H1 (cell line): ENCODE measurements at regions not wholly inside any gene's neighbourhood (a gene's known extent, or its start where the extent isn't known, plus 50 kb on each side); places are given as distances from the start of the nearest gene placed in this dataset.

Experiments
- CTCF ChIA-PET: fragments of 300-600 bp; sonication (Branson Sonifier 250); formaldehyde crosslinking; loops from one replicate; lab custom pipeline; 2021; ENCODE audit not compliant: partially characterized antibody; lab: Charles Lee
- POLR2A ChIA-PET: fragments of 300-600 bp; sonication (Branson Sonifier 250); formaldehyde crosslinking; loops from one replicate; lab custom pipeline; 2021; ENCODE audit warnings: inconsistent platforms; ENCODE audit not compliant: partially characterized antibody; lab: Charles Lee
- DNase-seq, 2 experiments: peaks; one replicate each; pipeline versions ENCODE4 v3.0.0 to v3.0.0-alpha.2; 2010 to 2022; ENCODE audit warnings: low spot score in 2 of 2, low read depth in 1 of 2, mixed read lengths in 1 of 2
- FAIRE-seq: peaks from 2 replicates; lab custom pipeline; 2011; peaks lifted over from hg19 to GRCh38; lab: Jason Lieb, UNC
- H2AFZ ChIP-seq: 2 replicates; pipeline ENCODE4 v1.8.1; 2012; ENCODE audit warnings: low read length, inconsistent platforms
- H2AK5ac ChIP-seq: 2 replicates; pipeline ENCODE4 v1.6.1; 2013; ENCODE audit warnings: low read depth, low read length
- H2BK120ac ChIP-seq: replicated peaks from 2 replicates; pipeline ENCODE3; 2013; ENCODE audit warnings: low read depth, low read length, inconsistent platforms
- H2BK12ac ChIP-seq: 2 replicates; pipeline ENCODE4 v1.6.1; 2013; ENCODE audit warnings: low read depth, low read length
- H2BK15ac ChIP-seq: 2 replicates; pipeline ENCODE4 v1.6.1; 2013; ENCODE audit warnings: low read length
- H2BK20ac ChIP-seq: 2 replicates; pipeline ENCODE4 v1.6.1; 2013; ENCODE audit warnings: low read length
- H2BK5ac ChIP-seq: 2 replicates; pipeline ENCODE4 v1.6.1; 2013; ENCODE audit warnings: low read depth, low read length
- H3K14ac ChIP-seq: 2 replicates; pipeline ENCODE4 v1.6.1; 2013; ENCODE audit warnings: inconsistent platforms; ENCODE audit not compliant: insufficient read length
- H3K18ac ChIP-seq: 2 replicates; pipeline ENCODE4 v1.6.1; 2013; ENCODE audit warnings: low read length; ENCODE audit errors: extremely low read depth
- H3K23ac ChIP-seq: 2 replicates; pipeline ENCODE4 v1.6.1; 2013; ENCODE audit warnings: inconsistent platforms; ENCODE audit not compliant: insufficient read length
- H3K23me2 ChIP-seq: 2 replicates; pipeline ENCODE4 v1.6.1; 2013; ENCODE audit warnings: low read depth, low read length
- H3K27ac ChIP-seq: 2 replicates; pipeline ENCODE4 v1.6.1; 2011; ENCODE audit warnings: low read depth, low read length, inconsistent platforms
- H3K27me3 ChIP-seq, 4 experiments: replicated peaks in 1 of 4; 1 replicate in 1 of 4; 2 replicates in 3 of 4; pipeline versions ENCODE4 v1.6.1 to v1.8.1; 2011 to 2013; ENCODE audit warnings: low read length in 3 of 4, mild to moderate bottlenecking in 3 of 4, inconsistent platforms in 2 of 4, mixed read lengths in 2 of 4, moderate library complexity in 1 of 4; ENCODE audit not compliant: control insufficient read depth in 3 of 4, insufficient read depth in 3 of 4; ENCODE audit errors: extremely low read depth in 1 of 4
- H3K36me3 ChIP-seq, 4 experiments: 2 replicates each; pipeline versions ENCODE4 v1.6.1 to v1.8.1; 2011 to 2013; ENCODE audit warnings: mild to moderate bottlenecking in 4 of 4, low read length in 3 of 4, moderate library complexity in 2 of 4, control low read depth in 1 of 4, inconsistent platforms in 1 of 4; ENCODE audit not compliant: insufficient read depth in 4 of 4, control insufficient read depth in 2 of 4
- H3K4ac ChIP-seq: replicated peaks from 2 replicates; pipeline ENCODE3; 2013; ENCODE audit warnings: low read length, low read depth, mixed read lengths, inconsistent platforms; ENCODE audit not compliant: insufficient read length
- H3K4me1 ChIP-seq, 4 experiments: replicated peaks in 1 of 4; 1 replicate in 1 of 4; 2 replicates in 3 of 4; pipeline versions ENCODE4 v1.6.1 to v1.8.1; 2011 to 2013; ENCODE audit warnings: low read length in 3 of 4, inconsistent platforms in 2 of 4, mixed read lengths in 1 of 4; ENCODE audit not compliant: insufficient read depth in 4 of 4, control insufficient read depth in 3 of 4
- H3K4me2 ChIP-seq, 2 experiments: 2 replicates each; pipeline versions ENCODE4 v1.6.1 to v1.8.1; 2011 to 2013; ENCODE audit warnings: low read depth in 2 of 2, low read length in 2 of 2, control low read depth in 1 of 2, inconsistent platforms in 1 of 2, mild to moderate bottlenecking in 1 of 2; ENCODE audit not compliant: insufficient read depth in 1 of 2
- H3K4me3 ChIP-seq, 4 experiments: fragments of 200-600, 300-600 bp in 1 of 4; sonication (generic), shearing (Covaris generic), sonication (Bioruptor Twin) in 1 of 4; 2 replicates each; pipeline versions ENCODE4 v1.5.1 to v1.8.1; 2011 to 2016; ENCODE audit warnings: low read length in 4 of 4, low read depth in 3 of 4, control low read depth in 2 of 4, inconsistent platforms in 2 of 4, mild to moderate bottlenecking in 2 of 4, mixed read lengths in 1 of 4, moderate library complexity in 1 of 4; ENCODE audit not compliant: insufficient read depth in 2 of 4; ENCODE audit errors: extremely low read depth in 1 of 4
- H3K56ac ChIP-seq: replicated peaks from 2 replicates; pipeline ENCODE3; 2013; ENCODE audit warnings: low read depth, mild to moderate bottlenecking, mixed read lengths, low read length, inconsistent platforms; ENCODE audit not compliant: insufficient read length
- H3K79me1 ChIP-seq: 2 replicates; pipeline ENCODE4 v1.6.1; 2013; ENCODE audit warnings: low read depth, low read length, control low read depth
- H3K79me2 ChIP-seq, 2 experiments: 2 replicates each; pipeline versions ENCODE4 v1.6.1 to v1.8.1; 2012 to 2013; ENCODE audit warnings: low read length in 2 of 2, mild to moderate bottlenecking in 2 of 2, inconsistent platforms in 1 of 2; ENCODE audit not compliant: insufficient read depth in 2 of 2, control insufficient read depth in 1 of 2
- H3K9ac ChIP-seq, 4 experiments: replicated peaks in 1 of 4; 1 replicate in 1 of 4; 2 replicates in 3 of 4; pipeline versions ENCODE4 v1.6.1 to v1.8.1; 2011 to 2013; ENCODE audit warnings: low read depth in 3 of 4, low read length in 3 of 4, control low read depth in 2 of 4, mild to moderate bottlenecking in 2 of 4, moderate library complexity in 2 of 4, inconsistent platforms in 1 of 4; ENCODE audit errors: extremely low read depth in 1 of 4
- H3K9me3 ChIP-seq, 2 experiments: 2 replicates each; pipeline versions ENCODE4 v1.6.1 to v1.8.1; 2012 to 2013; ENCODE audit warnings: mild to moderate bottlenecking in 2 of 2, moderate library complexity in 2 of 2, control low read depth in 1 of 2, inconsistent platforms in 1 of 2, low read depth in 1 of 2, low read length in 1 of 2, mixed read lengths in 1 of 2; ENCODE audit not compliant: insufficient read depth in 2 of 2
- H4K20me1 ChIP-seq, 2 experiments: replicated peaks in 1 of 2; 2 replicates each; pipeline versions ENCODE3 to v1.8.1; 2011 to 2013; ENCODE audit warnings: inconsistent platforms in 2 of 2, low read length in 2 of 2, mild to moderate bottlenecking in 1 of 2; ENCODE audit not compliant: insufficient read depth in 2 of 2, control insufficient read depth in 1 of 2
- H4K5ac ChIP-seq: 2 replicates; pipeline ENCODE4 v1.6.1; 2013; ENCODE audit warnings: low read length, low read depth, mixed read lengths, inconsistent platforms; ENCODE audit not compliant: insufficient read length
- H4K8ac ChIP-seq: 2 replicates; pipeline ENCODE4 v1.8.0; 2013; ENCODE audit warnings: mild to moderate bottlenecking, moderate library complexity, low read length, inconsistent platforms; ENCODE audit not compliant: insufficient read depth; ENCODE audit errors: extremely low read depth
- H4K91ac ChIP-seq: replicated peaks from 2 replicates; pipeline ENCODE3; 2013; ENCODE audit warnings: low read length, mixed read lengths, inconsistent platforms; ENCODE audit not compliant: insufficient read length
- ASH2L ChIP-seq: fragments of 200-600, 300-600 bp; sonication (generic); IDR thresholded peaks from one replicate; pipeline ENCODE4 v1.7.1; 2017; ENCODE audit warnings: low read length
- EP300 ChIP-seq, 2 experiments: IDR thresholded peaks; 1 replicate in 1 of 2; 2 replicates in 1 of 2; pipeline ENCODE4 v1.6.1; 2011 to 2012; ENCODE audit warnings: low read depth in 2 of 2, low read length in 2 of 2, mild to moderate bottlenecking in 2 of 2, borderline replicate concordance in 1 of 2, inconsistent platforms in 1 of 2, moderate library complexity in 1 of 2
- HDAC2 ChIP-seq, 2 experiments: fragments of 300-600 bp in 1 of 2; sonication (generic) in 1 of 2; IDR thresholded peaks; 2 replicates each; pipeline ENCODE4 v1.6.1; 2011 to 2012; ENCODE audit warnings: low read depth in 2 of 2, low read length in 2 of 2, mild to moderate bottlenecking in 2 of 2, moderate library complexity in 2 of 2, borderline replicate concordance in 1 of 2, inconsistent platforms in 1 of 2
- WGBS, 2 experiments: shearing (Covaris generic) in 1 of 2; methylation state at CpG; one replicate each; pipeline versions ENCODE4 v1.1.6 to v1.1.7; 2013 to 2015; ENCODE audit warnings: low lambda C conversion rate in 2 of 2, mixed read lengths in 2 of 2, inconsistent platforms in 1 of 2, low coverage in 1 of 2, missing lambda C conversion rate in 1 of 2; ENCODE audit not compliant: insufficient replicate concordance in 2 of 2, insufficient coverage in 1 of 2, insufficient read length in 1 of 2; ENCODE audit errors: extremely low coverage in 1 of 2, missing lambda C conversion rate in 1 of 2; 5-methylcytosine and 5-hydroxymethylcytosine counted together

DNA sequence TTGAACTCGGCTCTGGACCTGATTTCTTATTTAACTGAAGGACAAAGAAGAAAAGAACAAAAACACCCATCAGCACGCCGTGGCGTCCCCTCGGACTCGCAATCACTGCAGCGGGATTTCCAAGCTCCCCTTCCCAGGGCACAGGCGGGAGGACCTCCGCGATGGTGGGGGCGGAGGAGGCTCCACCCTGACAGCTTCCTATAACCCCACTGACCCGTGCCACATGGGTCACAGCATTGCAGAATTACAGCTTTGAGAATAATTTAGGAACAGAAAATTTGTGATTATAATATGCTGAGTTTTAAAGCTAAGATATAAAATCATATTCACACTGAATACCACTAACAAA, 129.7 kb upstream of the SEC61G start:
- Histone ChIP-seq H3K36me3 (no peaks in the 10 kb centered on the region), H3K4me3 (peak overlapping the region; percentile 34 to 57 (median 50); a peak in 7 of 8 replicates), H3K9ac (peak overlapping the region in 1 of 4 experiments; percentile 33; a peak in 1 of 7 replicates), H3K4me2 (peak overlapping the region; percentile 80 to 88), H2BK120ac (no peak overlapping the region), H4K5ac (no peak overlapping the region), H2BK12ac (no peak overlapping the region), H3K27ac (no peak overlapping the region), H3K56ac (no peak overlapping the region), H3K14ac (no peak overlapping the region), H2BK20ac (no peak overlapping the region), H4K8ac (no peak overlapping the region), H2BK15ac (no peak overlapping the region), H3K79me2 (no peaks in the 10 kb centered on the region), H2AK5ac (no peak overlapping the region), H3K18ac (no peak overlapping the region), H2BK5ac (no peak overlapping the region), H2AFZ (peak overlapping the region; percentile 54; the same call in 1 of the 2 replicates), H3K23ac (no peak overlapping the region), H3K27me3 (peaks cover 1 to 6% (median 3%) of the 10 kb centered on the region in 4 experiments; a peak in 3 of 7 replicates), H3K4ac (no peak overlapping the region), H3K4me1 (no peaks in the 10 kb centered on the region; a peak in 1 of 7 replicates), H3K79me1 (no peaks in the 10 kb centered on the region), H3K23me2 (peaks cover 7% of the 10 kb centered on the region), H4K20me1 (no peaks in the 10 kb centered on the region), H4K91ac (no peak overlapping the region), H3K9me3 (no peaks in the 10 kb centered on the region)
- CTCF ChIA-PET, result interaction anchor here (1.0 to 1.6 kb wide), 3 partner anchors 11 to 366 kb away, joined by 3 to 4 read pairs (median 3); no protein-coding TSS in a partner anchor
- DNase-seq (no peak), FAIRE-seq (no peak)
- WGBS, 2 experiments, result 17% methylated on average over 12 of the region's 12 CpGs; no CpG with 5 or more reads in 1 of the 2 experiments
- POLR2A ChIA-PET, result no interaction called here
- TF ChIP-seq EP300 (IDR thresholded peaks at IDR 0.05; ENCODE audit: borderline replicate concordance in 1 of 2, low read depth in 2 of 2, low read length in 2 of 2) (no peak), HDAC2 (IDR thresholded peaks at IDR 0.05; ENCODE audit: borderline replicate concordance in 1 of 2, low read depth in 2 of 2, low read length in 2 of 2) (no peak), ASH2L (peak; percentile 21)
